HEK293 (cell line): ENCODE measurements at regions not wholly inside any gene's neighbourhood (a gene's known extent, or its start where the extent isn't known, plus 50 kb on each side); places are given as distances from the start of the nearest gene placed in this dataset.

Source experiments
- CTCF ChIP-seq: fragments of 450-650 bp; formaldehyde crosslinking; IDR thresholded peaks from 2 replicates; pipeline ENCODE4 v1.5.1; 2016; ENCODE audit warnings: missing biosample characterization, missing genetic modification characterization
- EGR2 ChIP-seq: fragments of 450-650 bp; formaldehyde crosslinking; IDR thresholded peaks from 2 replicates; pipeline ENCODE4 v1.5.1; 2016; ENCODE audit warnings: low read depth, missing biosample characterization, missing genetic modification characterization
- FEZF1 ChIP-seq: fragments of 450-650 bp; formaldehyde crosslinking; IDR thresholded peaks from 2 replicates; pipeline ENCODE4 v1.5.1; 2016; ENCODE audit warnings: missing biosample characterization, missing genetic modification characterization
- IKZF3 ChIP-seq: fragments of 450-650 bp; IDR thresholded peaks from 2 replicates; pipeline ENCODE4 v1.5.0; 2018; ENCODE audit warnings: missing biosample characterization, mild to moderate bottlenecking, missing genetic modification characterization, moderate library complexity
- INSM2 ChIP-seq: fragments of 450-650 bp; formaldehyde crosslinking; IDR thresholded peaks from 2 replicates; pipeline ENCODE4 v1.5.1; 2016; ENCODE audit warnings: missing biosample characterization, missing genetic modification characterization
- KLF1 ChIP-seq: fragments of 450-650 bp; formaldehyde crosslinking; IDR thresholded peaks from 2 replicates; pipeline ENCODE4 v1.5.1; 2016; ENCODE audit warnings: missing biosample characterization, missing genetic modification characterization
- RBAK ChIP-seq: fragments of 450-650 bp; formaldehyde crosslinking; IDR thresholded peaks from 2 replicates; pipeline ENCODE4 v1.5.1; 2016; ENCODE audit warnings: missing biosample characterization, missing genetic modification characterization
- REPIN1 ChIP-seq: fragments of 450-650 bp; formaldehyde crosslinking; IDR thresholded peaks from 2 replicates; pipeline ENCODE4 v1.5.1; 2017; ENCODE audit warnings: missing biosample characterization, missing genetic modification characterization, low read depth
- TCF7L2 ChIP-seq: IDR thresholded peaks from 2 replicates; pipeline ENCODE4 v1.6.1; 2011; ENCODE audit warnings: low read depth, mild to moderate bottlenecking, inconsistent platforms, low read length, moderate library complexity, borderline replicate concordance
- TRIM28 ChIP-seq: IDR thresholded peaks from 2 replicates; pipeline ENCODE4 v1.6.1; 2011; ENCODE audit warnings: low read length, control low read depth, borderline replicate concordance
- ZBTB1 ChIP-seq: fragments of 450-650 bp; formaldehyde crosslinking; IDR thresholded peaks from 2 replicates; pipeline ENCODE4 v1.5.1; 2016; ENCODE audit warnings: missing biosample characterization, missing genetic modification characterization
- ZBTB10 ChIP-seq: fragments of 450-650 bp; formaldehyde crosslinking; IDR thresholded peaks from 2 replicates; pipeline ENCODE4 v1.5.1; 2016; ENCODE audit warnings: missing biosample characterization, missing genetic modification characterization
- ZBTB6 ChIP-seq: fragments of 450-650 bp; formaldehyde crosslinking; IDR thresholded peaks from 2 replicates; pipeline ENCODE4 v1.5.1; 2017; ENCODE audit warnings: missing biosample characterization, missing genetic modification characterization
- ZEB2 ChIP-seq: fragments of 450-650 bp; formaldehyde crosslinking; IDR thresholded peaks from 2 replicates; pipeline ENCODE4 v1.5.1; 2016; ENCODE audit warnings: missing biosample characterization, missing genetic modification characterization
- ZFP3 ChIP-seq: fragments of 450-650 bp; formaldehyde crosslinking; IDR thresholded peaks from 2 replicates; pipeline ENCODE4 v1.5.1; 2016; ENCODE audit warnings: low read depth, missing biosample characterization, missing genetic modification characterization
- ZIC2 ChIP-seq: fragments of 450-650 bp; formaldehyde crosslinking; IDR thresholded peaks from 2 replicates; pipeline ENCODE4 v1.5.1; 2016; ENCODE audit warnings: missing biosample characterization, missing genetic modification characterization
- ZNF121 ChIP-seq: fragments of 450-650 bp; formaldehyde crosslinking; IDR thresholded peaks from 2 replicates; pipeline ENCODE4 v1.5.1; 2016; ENCODE audit warnings: missing biosample characterization, missing genetic modification characterization
- ZNF138 ChIP-seq: fragments of 450-650 bp; formaldehyde crosslinking; IDR thresholded peaks from 2 replicates; pipeline ENCODE4 v1.5.1; 2016; ENCODE audit warnings: missing biosample characterization, missing genetic modification characterization, borderline replicate concordance
- ZNF169 ChIP-seq: fragments of 450-650 bp; formaldehyde crosslinking; IDR thresholded peaks from 2 replicates; pipeline ENCODE4 v1.5.1; 2016; ENCODE audit warnings: missing biosample characterization, missing genetic modification characterization
- ZNF19 ChIP-seq: fragments of 450-650 bp; formaldehyde crosslinking; IDR thresholded peaks from 2 replicates; pipeline ENCODE4; 2016; ENCODE audit warnings: missing biosample characterization, missing genetic modification characterization, low read depth
- ZNF2 ChIP-seq: fragments of 450-650 bp; formaldehyde crosslinking; IDR thresholded peaks from 2 replicates; pipeline ENCODE4 v1.5.1; 2016; ENCODE audit warnings: missing biosample characterization, missing genetic modification characterization
- ZNF239 ChIP-seq: fragments of 450-650 bp; formaldehyde crosslinking; IDR thresholded peaks from 2 replicates; pipeline ENCODE4 v1.5.1; 2016; ENCODE audit warnings: missing biosample characterization, missing genetic modification characterization
- ZNF48 ChIP-seq: fragments of 450-650 bp; formaldehyde crosslinking; IDR thresholded peaks from 2 replicates; pipeline ENCODE4 v1.5.1; 2016; ENCODE audit warnings: missing biosample characterization, missing genetic modification characterization
- ZNF501 ChIP-seq: fragments of 450-650 bp; formaldehyde crosslinking; IDR thresholded peaks from 2 replicates; pipeline ENCODE4 v1.5.1; 2016; ENCODE audit warnings: missing biosample characterization, missing genetic modification characterization
- ZNF600 ChIP-seq: fragments of 450-650 bp; formaldehyde crosslinking; IDR thresholded peaks from 2 replicates; pipeline ENCODE4 v1.5.1; 2016; ENCODE audit warnings: missing biosample characterization, missing genetic modification characterization
- ZNF623 ChIP-seq: fragments of 450-650 bp; formaldehyde crosslinking; IDR thresholded peaks from 2 replicates; pipeline ENCODE4 v1.5.1; 2016; ENCODE audit warnings: missing biosample characterization, missing genetic modification characterization
- ZNF626 ChIP-seq: fragments of 450-650 bp; sonication (Bioruptor Pico); formaldehyde crosslinking; IDR thresholded peaks from 2 replicates; pipeline ENCODE4 v1.5.1; 2018; ENCODE audit warnings: missing biosample characterization, missing genetic modification characterization, inconsistent platforms
- ZNF660 ChIP-seq: fragments of 450-650 bp; IDR thresholded peaks from 2 replicates; pipeline ENCODE4 v1.5.1; 2018; ENCODE audit warnings: missing biosample characterization, mild to moderate bottlenecking, missing genetic modification characterization
- ZNF664 ChIP-seq: fragments of 450-650 bp; formaldehyde crosslinking; IDR thresholded peaks from 2 replicates; pipeline ENCODE4 v1.5.1; 2016; ENCODE audit warnings: missing biosample characterization, missing genetic modification characterization
- ZNF768 ChIP-seq: fragments of 450-650 bp; formaldehyde crosslinking; IDR thresholded peaks from 2 replicates; pipeline ENCODE4 v1.5.1; 2018; ENCODE audit warnings: missing biosample characterization, mild to moderate bottlenecking, missing genetic modification characterization
- ZNF776 ChIP-seq: fragments of 450-650 bp; formaldehyde crosslinking; IDR thresholded peaks from 2 replicates; pipeline ENCODE4 v1.5.0; 2017; ENCODE audit warnings: missing biosample characterization, missing genetic modification characterization, borderline replicate concordance
- TF ChIP-seq, protein P1 (sequence below): IDR thresholded peaks from 2 replicates; pipeline ENCODE4 v1.6.1; 2011; ENCODE audit warnings: mild to moderate bottlenecking, low read depth, low read length, borderline replicate concordance
- TF ChIP-seq, protein P2 (sequence below): fragments of 450-650 bp; formaldehyde crosslinking; IDR thresholded peaks from 2 replicates; pipeline ENCODE4 v1.5.1; 2017; ENCODE audit warnings: missing biosample characterization, missing genetic modification characterization

- TF ChIP-seq TRIM28 (0 out of 2 replicates have a peak, but pooled peaks have one; percentile 34), ZNF2 (no peak), RBAK (tag by site-specific recombination) (no peak), EGR2 (tag by site-specific recombination) (no peak), ZNF600 (tag by site-specific recombination) (no peak), ZBTB1 (tag by site-specific recombination) (no peak), ZFP3 (no peak), ZBTB10 (tag by site-specific recombination) (no peak), ZIC2 (tag by site-specific recombination) (no peak), ZNF660 (tag by site-specific recombination) (peak; percentile 90; the same call in 1 of the 2 replicates), INSM2 (no peak), ZEB2 (no peak), IKZF3 (tag by site-specific recombination) (peak; percentile 39; the same call in 1 of the 2 replicates), ZBTB6 (no peak), FEZF1 (tag by site-specific recombination) (peak; percentile 26; the same call in 1 of the 2 replicates), ZNF19 (no peak), ZNF768 (tag by site-specific recombination) (no peak), ZNF664 (peak; percentile 92), KLF1 (tag by site-specific recombination) (no peak), ZNF623 (no peak), ZNF121 (tag by site-specific recombination) (no peak), ZNF776 (tag by site-specific recombination) (0 out of 2 replicates have a peak, but pooled peaks have one; percentile 38), ZNF239 (no peak), TCF7L2 (no peak), CTCF (tag by site-specific recombination) (no peak), ZNF169 (tag by site-specific recombination) (no peak), ZNF501 (tag by site-specific recombination) (no peak), REPIN1 (tag by site-specific recombination) (no peak), ZNF138 (tag by site-specific recombination) (no peak), ZNF48 (tag by site-specific recombination) (no peak), ZNF626 (tag by site-specific recombination) (no peak)
- TF ChIP-seq, protein P1, sequence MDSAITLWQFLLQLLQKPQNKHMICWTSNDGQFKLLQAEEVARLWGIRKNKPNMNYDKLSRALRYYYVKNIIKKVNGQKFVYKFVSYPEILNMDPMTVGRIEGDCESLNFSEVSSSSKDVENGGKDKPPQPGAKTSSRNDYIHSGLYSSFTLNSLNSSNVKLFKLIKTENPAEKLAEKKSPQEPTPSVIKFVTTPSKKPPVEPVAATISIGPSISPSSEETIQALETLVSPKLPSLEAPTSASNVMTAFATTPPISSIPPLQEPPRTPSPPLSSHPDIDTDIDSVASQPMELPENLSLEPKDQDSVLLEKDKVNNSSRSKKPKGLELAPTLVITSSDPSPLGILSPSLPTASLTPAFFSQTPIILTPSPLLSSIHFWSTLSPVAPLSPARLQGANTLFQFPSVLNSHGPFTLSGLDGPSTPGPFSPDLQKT = no peak
- TF ChIP-seq, protein P2, sequence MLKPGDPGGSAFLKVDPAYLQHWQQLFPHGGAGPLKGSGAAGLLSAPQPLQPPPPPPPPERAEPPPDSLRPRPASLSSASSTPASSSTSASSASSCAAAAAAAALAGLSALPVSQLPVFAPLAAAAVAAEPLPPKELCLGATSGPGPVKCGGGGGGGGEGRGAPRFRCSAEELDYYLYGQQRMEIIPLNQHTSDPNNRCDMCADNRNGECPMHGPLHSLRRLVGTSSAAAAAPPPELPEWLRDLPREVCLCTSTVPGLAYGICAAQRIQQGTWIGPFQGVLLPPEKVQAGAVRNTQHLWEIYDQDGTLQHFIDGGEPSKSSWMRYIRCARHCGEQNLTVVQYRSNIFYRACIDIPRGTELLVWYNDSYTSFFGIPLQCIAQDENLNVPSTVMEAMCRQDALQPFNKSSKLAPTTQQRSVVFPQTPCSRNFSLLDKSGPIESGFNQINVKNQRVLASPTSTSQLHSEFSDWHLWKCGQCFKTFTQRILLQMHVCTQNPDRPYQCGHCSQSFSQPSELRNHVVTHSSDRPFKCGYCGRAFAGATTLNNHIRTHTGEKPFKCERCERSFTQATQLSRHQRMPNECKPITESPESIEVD (tag by site-specific recombination) = no peak
Observed at GRCh38 chr16:73365016-73365551, 317.2 kb upstream of the ZFHX3 start (continued).
